AML-193 (cell line): ENCODE measurements at regions not wholly inside any gene's neighbourhood (a gene's known extent, or its start where the extent isn't known, plus 50 kb on each side); places are given as distances from the start of the nearest gene placed in this dataset.
A peak's percentile ranks its signal among the peaks of the same experiment; 100 is the strongest.

Source experiments
- DNase-seq, 2 experiments: peaks; one replicate each; lab custom pipeline; 2025; lab: John Stamatoyannopoulos, UW

- DNase-seq, result no peak
Measured at GRCh38 chr2:21393173-21393572, 269.4 kb downstream of the TDRD15 start.

- DNase-seq, result no peak
Measured at GRCh38 chr2:21395366-21395765, 271.6 kb downstream of the TDRD15 start.

GRCh38 chr2:21396252-21396651, 272.5 kb downstream of the TDRD15 start:
- no peak for DNase-seq

- no peak for DNase-seq
Measured at GRCh38 chr2:21401022-21401698, 277.4 kb downstream of the TDRD15 start.

- no peak for DNase-seq
Measured at GRCh38 chr2:21404137-21404536, 280.4 kb downstream of the TDRD15 start.

GRCh38 chr2:21404827-21405625, 281.3 kb downstream of the TDRD15 start:
- peak in 1 of 2 experiments; percentile 2 for DNase-seq

- no peak for DNase-seq
Measured at GRCh38 chr2:21406386-21406785, 282.6 kb downstream of the TDRD15 start.

GRCh38 chr2:21406911-21407310, 283.1 kb downstream of the TDRD15 start:
- no peak for DNase-seq

GRCh38 chr2:21407851-21408250, 284.1 kb downstream of the TDRD15 start:
- no peak for DNase-seq

GRCh38 chr2:21411741-21412140, 288.0 kb downstream of the TDRD15 start:
- DNase-seq, result no peak

GRCh38 chr2:21412944-21413443, 289.2 kb downstream of the TDRD15 start:
- no peak for DNase-seq

GRCh38 chr2:21415234-21415633, 291.5 kb downstream of the TDRD15 start:
- DNase-seq, result no peak

- no peak for DNase-seq
Measured at GRCh38 chr2:21416226-21416625, 292.5 kb downstream of the TDRD15 start.

GRCh38 chr2:21418456-21418855, 294.7 kb downstream of the TDRD15 start:
- DNase-seq, result no peak

- no peak for DNase-seq
Measured at GRCh38 chr2:21420553-21421335, 297.0 kb downstream of the TDRD15 start.

GRCh38 chr2:21422050-21422449, 298.3 kb downstream of the TDRD15 start:
- peak; percentile 5 to 24 for DNase-seq

- DNase-seq, result no peak
Measured at GRCh38 chr2:21422724-21423522, 299.2 kb downstream of the TDRD15 start.

- DNase-seq, result no peak
Measured at GRCh38 chr2:21423854-21424253, 300.1 kb downstream of the TDRD15 start.

GRCh38 chr2:21424375-21424774, 300.6 kb downstream of the TDRD15 start:
- no peak for DNase-seq

GRCh38 chr2:21427606-21428005, 303.8 kb downstream of the TDRD15 start:
- no peak for DNase-seq

GRCh38 chr2:21428754-21429153, 305.0 kb downstream of the TDRD15 start:
- no peak for DNase-seq

GRCh38 chr2:21429747-21430146, 306.0 kb downstream of the TDRD15 start:
- no peak for DNase-seq
